Liver (tissue), 8 donors: ENCODE measurements at regions not wholly inside any gene's neighbourhood (a gene's known extent, or its start where the extent isn't known, plus 50 kb on each side); places are given as distances from the start of the nearest gene placed in this dataset.
"Not testable (repeated sequence)": the region's sequence is repeated elsewhere in the genome, so short reads cannot be mapped to it uniquely, and the experiment has no call there.

Source experiments
- DNase-seq: peaks from one replicate; pipeline ENCODE4 v3.0.0-alpha.2; 2017; ENCODE audit warnings: low spot score
- H3K27ac ChIP-seq, 2 donors: one replicate each; pipeline ENCODE4 v1.7.0; 2013; ENCODE audit warnings: inconsistent platforms in 2 of 2, low read length in 2 of 2, control low read depth in 1 of 2, low read depth in 1 of 2, mild to moderate bottlenecking in 1 of 2
- H3K27me3 ChIP-seq, 4 donors: one replicate each; pipeline versions ENCODE4 v1.6.1 to v1.7.0; 2013; ENCODE audit warnings: low read length in 3 of 4, inconsistent platforms in 1 of 4, mild to moderate bottlenecking in 1 of 4, moderate library complexity in 1 of 4; ENCODE audit not compliant: control insufficient read depth in 4 of 4, insufficient read depth in 4 of 4
- H3K36me3 ChIP-seq, 4 donors: one replicate each; pipeline versions ENCODE4 v1.6.1 to v1.7.0; 2013; ENCODE audit warnings: low read length in 3 of 4, mild to moderate bottlenecking in 3 of 4, low read depth in 1 of 4, moderate library complexity in 1 of 4; ENCODE audit not compliant: control insufficient read depth in 4 of 4, insufficient read depth in 3 of 4
- H3K4me1 ChIP-seq, 4 donors: one replicate each; pipeline versions ENCODE4 v1.6.1 to v1.7.0; 2013; ENCODE audit warnings: low read length in 3 of 4, mild to moderate bottlenecking in 3 of 4, moderate library complexity in 1 of 4; ENCODE audit not compliant: control insufficient read depth in 4 of 4, insufficient read depth in 4 of 4
- H3K4me3 ChIP-seq, 3 donors: one replicate each; pipeline versions ENCODE4 v1.6.1 to v1.7.0; 2013; ENCODE audit warnings: low read length in 3 of 3, control low read depth in 1 of 3, low read depth in 1 of 3, mild to moderate bottlenecking in 1 of 3
- H3K9ac ChIP-seq, 2 donors: one replicate each; pipeline ENCODE4 v1.7.0; 2013; ENCODE audit warnings: low read length in 2 of 2, mild to moderate bottlenecking in 2 of 2, moderate library complexity in 2 of 2, control low read depth in 1 of 2, low read depth in 1 of 2
- H3K9me3 ChIP-seq, 4 donors: one replicate each; pipeline versions ENCODE4 v1.6.1 to v1.7.0; 2013; ENCODE audit warnings: low read length in 3 of 4; ENCODE audit not compliant: control insufficient read depth in 4 of 4
- CTCF ChIP-seq: fragments of 150-350 bp; IDR thresholded peaks from 2 replicates; pipeline ENCODE4 v1.5.1; 2017; ENCODE audit warnings: improper control_type of control experiment, low read depth, low read length; ENCODE audit not compliant: missing input control
- FOXA1 ChIP-seq: IDR thresholded peaks from 2 replicates; pipeline ENCODE4 v1.6.1; 2016; ENCODE audit warnings: antibody characterized with exemption
- FOXA2 ChIP-seq: IDR thresholded peaks from 2 replicates; pipeline ENCODE4 v1.6.1; 2016; ENCODE audit warnings: antibody characterized with exemption
- GABPA ChIP-seq, 2 donors: IDR thresholded peaks in 1 of 2; conservative IDR thresholded peaks in 1 of 2; 2 replicates each; pipeline ENCODE4 v1.6.1; 2016; ENCODE audit warnings: antibody characterized with exemption in 2 of 2, mild to moderate bottlenecking in 1 of 2, moderate library complexity in 1 of 2
- TAF1 ChIP-seq: conservative IDR thresholded peaks from 2 replicates; pipeline ENCODE4 v1.6.1; 2016; ENCODE audit warnings: antibody characterized with exemption, mild to moderate bottlenecking
- ZBTB33 ChIP-seq: IDR thresholded peaks from 2 replicates; pipeline ENCODE4 v1.6.1; 2016; ENCODE audit warnings: antibody characterized with exemption
- WGBS: extraction: QIAGEN DNeasy Blood & Tissue Kit; methylation state at CpG from one replicate; pipeline ENCODE4 v1.1.7; 2013; 5-methylcytosine and 5-hydroxymethylcytosine counted together
- donor health status: healthy.
- donor health status: healthy.
- donor health status: healthy.
- donor health status: healthy.
- donor health status: healthy.

- Histone ChIP-seq H3K9ac (no peak overlapping the region), H3K4me1 (no peaks in the 10 kb centered on the region), H3K4me3 (no peak overlapping the region), H3K36me3 (no peaks in the 10 kb centered on the region), H3K27me3 (no peaks in the 10 kb centered on the region), H3K27ac (no peak overlapping the region), H3K9me3 (no peaks in the 10 kb centered on the region)
- 81% methylated on average over 2 of the region's 2 CpGs for WGBS
- DNase-seq = no peak
- no peak for TF ChIP-seq ZBTB33
- no peak for TF ChIP-seq GABPA (IDR thresholded peaks at IDR 0.05 in 1 of 2, conservative IDR thresholded peaks at IDR 0.05 in 1 of 2)
- no peak for TF ChIP-seq FOXA1
These were observed 158.5 kb upstream of the ARSJ start for GRCh38 chr4:114137984-114138383.

- Histone ChIP-seq H3K9ac (no peak overlapping the region), H3K4me3 (no peak overlapping the region), H3K9me3 (no peaks in the 10 kb centered on the region), H3K27me3 (no peaks in the 10 kb centered on the region), H3K36me3 (no peaks in the 10 kb centered on the region), H3K27ac (no peak overlapping the region), H3K4me1 (no peaks in the 10 kb centered on the region)
- TF ChIP-seq FOXA2 = no peak
- TF ChIP-seq TAF1 = no peak
- TF ChIP-seq CTCF = no peak
- TF ChIP-seq GABPA (IDR thresholded peaks at IDR 0.05 in 1 of 2, conservative IDR thresholded peaks at IDR 0.05 in 1 of 2) = no peak
- WGBS = 76% methylated on average over 10 of the region's 10 CpGs
- no peak for DNase-seq
These were observed 167.6 kb upstream of the ARSJ start for GRCh38 chr4:114146947-114147618.

GRCh38 chr4:114147619-114148208 is 168.3 kb upstream of the ARSJ start:
- not testable (repeated sequence) for H3K4me3 ChIP-seq, H3K9me3 ChIP-seq, H3K27me3 ChIP-seq, H3K36me3 ChIP-seq, H3K27ac ChIP-seq, DNase-seq, H3K9ac ChIP-seq, H3K4me1 ChIP-seq
- WGBS = 79% methylated on average over 17 of the region's 17 CpGs

GRCh38 chr4:114148372-114149070 is 169.1 kb upstream of the ARSJ start:
- H3K4me1 ChIP-seq, H3K27me3 ChIP-seq, H3K36me3 ChIP-seq, H3K9ac ChIP-seq, DNase-seq, H3K4me3 ChIP-seq, H3K27ac ChIP-seq, H3K9me3 ChIP-seq: not testable (repeated sequence)
- WGBS = 93% methylated on average over 27 of the region's 27 CpGs
